CD4-positive, alpha-beta T cell (primary cell): ENCODE measurements at regions not wholly inside any gene's neighbourhood (a gene's known extent, or its start where the extent isn't known, plus 50 kb on each side); places are given as distances from the start of the nearest gene placed in this dataset.

Experiments
- ATAC-seq: fragments of 200-7000 bp; cut with Tn5 transposase; one replicate; pipeline ENCODE4 v1.10.0; 2022; ENCODE audit warnings: mild to moderate bottlenecking; ENCODE audit not compliant: poor library complexity
- CTCF ChIA-PET: fragments of 350-600 bp; sonication (Branson Sonifier 250); formaldehyde crosslinking; loops from one replicate; lab custom pipeline; 2021; ENCODE audit warnings: antibody characterized with exemption, inconsistent platforms; lab: Charles Lee
- POLR2A ChIA-PET: fragments of 350-600 bp; sonication (Branson Sonifier 250); formaldehyde crosslinking; loops from one replicate; lab custom pipeline; 2021; ENCODE audit warnings: antibody characterized with exemption, inconsistent platforms; lab: Charles Lee
- DNase-seq, 14 experiments: peaks; one replicate each; pipeline ENCODE4 v3.0.0-alpha.2; 2013 to 2020; ENCODE audit warnings: mixed read lengths in 2 of 14
- H3K27ac ChIP-seq, 2 donors: one replicate each; pipeline versions ENCODE4 v1.5.1 to v1.7.0; 2013; ENCODE audit warnings: low read length in 2 of 2, low read depth in 1 of 2, mild to moderate bottlenecking in 1 of 2
- H3K27me3 ChIP-seq, 2 experiments: 1 replicate in 1 of 2; 2 replicates in 1 of 2; pipeline versions ENCODE4 v1.6.1 to v1.7.0; 2013; ENCODE audit warnings: low read length in 2 of 2, control low read depth in 1 of 2, mild to moderate bottlenecking in 1 of 2, moderate library complexity in 1 of 2; ENCODE audit not compliant: insufficient read depth in 2 of 2, control insufficient read depth in 1 of 2
- H3K36me3 ChIP-seq: one replicate; pipeline ENCODE4 v1.6.1; 2013; ENCODE audit warnings: low read length, control low read depth; ENCODE audit not compliant: insufficient read depth
- H3K4me1 ChIP-seq: one replicate; pipeline ENCODE4 v1.6.1; 2013; ENCODE audit warnings: low read length, control low read depth; ENCODE audit not compliant: insufficient read depth
- H3K4me3 ChIP-seq: one replicate; pipeline ENCODE4 v1.5.1; 2013; ENCODE audit warnings: mild to moderate bottlenecking, low read length, moderate library complexity
- H3K9me3 ChIP-seq, 2 experiments: 1 replicate in 1 of 2; 2 replicates in 1 of 2; pipeline versions ENCODE4 v1.6.1 to v1.7.0; 2013; ENCODE audit warnings: low read length in 2 of 2, mild to moderate bottlenecking in 2 of 2, control low read depth in 1 of 2, moderate library complexity in 1 of 2; ENCODE audit not compliant: control insufficient read depth in 1 of 2, insufficient read depth in 1 of 2
- H3K27ac Mint-ChIP-seq: one replicate; pipeline ENCODE4 v1.8.0; 2020; ENCODE audit warnings: mixed read lengths
- H3K27me3 Mint-ChIP-seq: one replicate; pipeline ENCODE4 v1.8.0; 2021; ENCODE audit warnings: mixed read lengths
- H3K36me3 Mint-ChIP-seq: one replicate; pipeline ENCODE4 v1.8.0; 2021; ENCODE audit warnings: low read depth, mixed read lengths
- H3K4me1 Mint-ChIP-seq: one replicate; pipeline ENCODE4 v1.8.0; 2021; ENCODE audit warnings: low read depth, mixed read lengths
- H3K4me3 Mint-ChIP-seq: one replicate; pipeline ENCODE4 v1.8.0; 2020; ENCODE audit warnings: mild to moderate bottlenecking, mixed read lengths
- H3K9me3 Mint-ChIP-seq: one replicate; pipeline ENCODE4 v1.8.0; 2020; ENCODE audit warnings: mixed read lengths
- CTCF ChIP-seq: fragments of 200-600 bp; IDR thresholded peaks from one replicate; pipeline ENCODE4 v1.8.0; 2022; ENCODE audit warnings: antibody characterized with exemption, mild to moderate bottlenecking
- intact Hi-C, 2 experiments: fragments of 100-400 bp; cut with DNase I in 1 of 2; cut with micrococcal nuclease in 1 of 2; formaldehyde crosslinking; loops; one replicate each; pipeline versions ENCODE4 v1.15.1 to v1.9.0; 2023 to 2025; cut with DNase I, micrococcal nuclease

GRCh38 chr21:15430577-15430976 is 299.2 kb upstream of the USP25 start:
- POLR2A ChIA-PET: no interaction called here
- H3K36me3 ChIP-seq: no peaks in the 10 kb centered on the region
- no peaks in the 10 kb centered on the region for H3K4me1 ChIP-seq
- CTCF ChIA-PET: no interaction called here
- Mint-ChIP-seq H3K9me3 (peaks cover 2% of the 10 kb centered on the region), H3K4me3 (no peak overlapping the region), H3K36me3 (no peaks in the 10 kb centered on the region), H3K27me3 (no peaks in the 10 kb centered on the region), H3K27ac (no peak overlapping the region), H3K4me1 (peaks cover 1% of the 10 kb centered on the region)
- no peak overlapping the region for H3K4me3 ChIP-seq
- peaks cover 0 to 4% of the 10 kb centered on the region in 2 experiments for H3K9me3 ChIP-seq
- no peak overlapping the region for H3K27ac ChIP-seq
- ATAC-seq (no peak), DNase-seq (no peak)
- H3K27me3 ChIP-seq: no peaks in the 10 kb centered on the region
- no peak for TF ChIP-seq CTCF
- intact Hi-C loops: no loop called here

- ChIA-PET CTCF (no interaction called here), POLR2A (no interaction called here)
- H3K27ac Mint-ChIP-seq: no peak overlapping the region
- H3K36me3 Mint-ChIP-seq: no peaks in the 10 kb centered on the region
- no peak overlapping the region for H3K4me3 Mint-ChIP-seq
- H3K4me1 Mint-ChIP-seq: no peaks in the 10 kb centered on the region
- Histone ChIP-seq H3K36me3 (no peaks in the 10 kb centered on the region), H3K4me1 (no peaks in the 10 kb centered on the region), H3K4me3 (no peak overlapping the region), H3K27ac (no peak overlapping the region), H3K9me3 (peaks cover 0 to 4% of the 10 kb centered on the region in 2 experiments), H3K27me3 (no peaks in the 10 kb centered on the region)
- peaks cover 2% of the 10 kb centered on the region for H3K9me3 Mint-ChIP-seq
- H3K27me3 Mint-ChIP-seq: no peaks in the 10 kb centered on the region
- ATAC-seq: no peak
- no peak for TF ChIP-seq CTCF
- intact Hi-C loops: no loop called here
- no peak for DNase-seq
Measured at GRCh38 chr21:15431053-15431452, 298.7 kb upstream of the USP25 start.

- Mint-ChIP-seq H3K4me1 (no peaks in the 10 kb centered on the region), H3K36me3 (no peaks in the 10 kb centered on the region), H3K27ac (no peak overlapping the region), H3K4me3 (no peak overlapping the region), H3K27me3 (no peaks in the 10 kb centered on the region), H3K9me3 (peaks cover 2% of the 10 kb centered on the region)
- H3K4me3 ChIP-seq: no peak overlapping the region
- POLR2A ChIA-PET: interaction anchor here (0.7 kb wide), 1 partner anchor 1217 kb away, joined by 3 read pairs; the partner anchor contains the start of gene RBM11
- no peaks in the 10 kb centered on the region for H3K36me3 ChIP-seq
- CTCF ChIA-PET: no interaction called here
- no peak for TF ChIP-seq CTCF
- ATAC-seq (no peak), DNase-seq (no peak)
- no peaks in the 10 kb centered on the region for H3K27me3 ChIP-seq
- peaks cover 0 to 4% of the 10 kb centered on the region in 2 experiments for H3K9me3 ChIP-seq
- no peaks in the 10 kb centered on the region for H3K4me1 ChIP-seq
- intact Hi-C loops: no loop called here
- no peak overlapping the region for H3K27ac ChIP-seq
Measured at GRCh38 chr21:15433091-15433490, 296.7 kb upstream of the USP25 start.
